Panc1 (cell line): ENCODE measurements at regions not wholly inside any gene's neighbourhood (a gene's known extent, or its start where the extent isn't known, plus 50 kb on each side); places are given as distances from the start of the nearest gene placed in this dataset.

Source experiments
- ATAC-seq: fragments of 200-7000 bp; cut with Tn5 transposase; 2 replicates; pipeline ENCODE4 v1.9.1; 2020; ENCODE audit warnings: mild to moderate bottlenecking, moderate library complexity
- BruUV-seq: library from RNA; stranded (reverse); fragments of 400-500 nt; replicated peaks from 2 replicates; lab custom pipeline; 2021; lab: Mats Ljungman, UMichigan
- CTCF ChIA-PET: fragments of 300-600 bp; sonication (Branson Sonifier 250); formaldehyde crosslinking; loops from one replicate; lab custom pipeline; 2022; ENCODE audit warnings: antibody characterized with exemption; lab: Charles Lee
- POLR2A ChIA-PET: fragments of 300-600 bp; sonication (Branson Sonifier 250); formaldehyde crosslinking; loops from one replicate; lab custom pipeline; 2022; ENCODE audit warnings: antibody characterized with exemption; lab: Charles Lee
- DNase-seq: peaks from one replicate; pipeline ENCODE4 v3.0.0-alpha.2; 2010; ENCODE audit warnings: low read depth, low spot score
- H3K27ac ChIP-seq: 2 replicates; pipeline ENCODE4 v1.5.1; 2011; ENCODE audit warnings: mild to moderate bottlenecking, low read length, inconsistent platforms
- H3K27me3 ChIP-seq: fragments of 200-500 bp; sonication (Bioruptor generic); 2 replicates; pipeline ENCODE4 v1.6.0; 2014; ENCODE audit warnings: low read length, inconsistent platforms; ENCODE audit not compliant: control insufficient read depth, insufficient read depth
- H3K36me3 ChIP-seq: fragments of 200-500 bp; sonication (Bioruptor generic); 2 replicates; pipeline ENCODE4 v1.5.1; 2014; ENCODE audit warnings: inconsistent platforms, mild to moderate bottlenecking, low read length, moderate library complexity; ENCODE audit not compliant: control insufficient read depth, insufficient read depth
- H3K4me1 ChIP-seq: 2 replicates; pipeline ENCODE4 v1.5.1; 2011; ENCODE audit warnings: inconsistent platforms, mild to moderate bottlenecking, low read length, moderate library complexity; ENCODE audit not compliant: control insufficient read depth, insufficient read depth
- H3K4me3 ChIP-seq, 2 experiments: 2 replicates each; pipeline ENCODE4 v1.5.1; 2011 to 2012; ENCODE audit warnings: low read depth in 2 of 2, low read length in 2 of 2, mild to moderate bottlenecking in 2 of 2, inconsistent platforms in 1 of 2, moderate library complexity in 1 of 2
- H3K9me3 ChIP-seq: fragments of 200-500 bp; sonication (Bioruptor generic); 2 replicates; pipeline ENCODE4 v1.5.1; 2014; ENCODE audit warnings: low read depth, mild to moderate bottlenecking, inconsistent platforms, low read length, moderate library complexity; ENCODE audit not compliant: control insufficient read depth, insufficient read depth
- POLR2AphosphoS5 ChIP-seq: IDR thresholded peaks from 2 replicates; pipeline ENCODE4 v1.6.1; 2012; ENCODE audit warnings: mild to moderate bottlenecking, low read depth, low read length, moderate library complexity
- SIN3A ChIP-seq: IDR thresholded peaks from 2 replicates; pipeline ENCODE4 v1.6.1; 2012; ENCODE audit warnings: low read depth, mild to moderate bottlenecking, low read length, moderate library complexity, borderline replicate concordance; ENCODE audit not compliant: insufficient read depth
- TCF7L2 ChIP-seq: IDR thresholded peaks from 2 replicates; pipeline ENCODE4 v1.6.1; 2011; ENCODE audit warnings: mild to moderate bottlenecking, low read depth, low read length, inconsistent platforms
- in situ Hi-C: cut with HindIII; loops from 2 replicates; pipeline ENCODE4 v1.10.0; 2016; ENCODE audit warnings: low sequenced_read_pairs, low pct_unique_long_range_greater_than_20kb
- intact Hi-C: fragments of 100-400 bp; cut with micrococcal nuclease; formaldehyde crosslinking; loops from one replicate; pipeline ENCODE4 v1.10.0; 2022; ENCODE audit not compliant: unreplicated experiment
- TF ChIP-seq, protein P1 (sequence below), 2 experiments: IDR thresholded peaks; 2 replicates each; pipeline ENCODE4 v1.6.1; 2011 to 2012; ENCODE audit warnings: low read depth in 2 of 2, control low read depth in 1 of 2, low read length in 1 of 2, mild to moderate bottlenecking in 1 of 2, moderate library complexity in 1 of 2; ENCODE audit not compliant: insufficient read depth in 1 of 2
- TF ChIP-seq, protein P2 (sequence below): fragments of 450-650 bp; IDR thresholded peaks from 2 replicates; pipeline ENCODE4 v1.5.1; 2017; ENCODE audit warnings: mild to moderate bottlenecking

GRCh38 chr13:90686442-90686841 lies 661.0 kb upstream of the MIR17HG start:
- POLR2A ChIA-PET = no interaction called here
- no peaks in the 10 kb centered on the region for H3K36me3 ChIP-seq
- no peak overlapping the region for H3K27ac ChIP-seq
- BruUV-seq = no TSS peak
- ATAC-seq (no peak), DNase-seq (no peak)
- in situ Hi-C loops (no loop called here), intact Hi-C loops (no loop called here)
- no peaks in the 10 kb centered on the region for H3K27me3 ChIP-seq
- CTCF ChIA-PET = no interaction called here
- H3K4me1 ChIP-seq = no peaks in the 10 kb centered on the region
- no peak overlapping the region for H3K4me3 ChIP-seq
- no peak for TF ChIP-seq SIN3A
- no peaks in the 10 kb centered on the region for H3K9me3 ChIP-seq

DNA sequence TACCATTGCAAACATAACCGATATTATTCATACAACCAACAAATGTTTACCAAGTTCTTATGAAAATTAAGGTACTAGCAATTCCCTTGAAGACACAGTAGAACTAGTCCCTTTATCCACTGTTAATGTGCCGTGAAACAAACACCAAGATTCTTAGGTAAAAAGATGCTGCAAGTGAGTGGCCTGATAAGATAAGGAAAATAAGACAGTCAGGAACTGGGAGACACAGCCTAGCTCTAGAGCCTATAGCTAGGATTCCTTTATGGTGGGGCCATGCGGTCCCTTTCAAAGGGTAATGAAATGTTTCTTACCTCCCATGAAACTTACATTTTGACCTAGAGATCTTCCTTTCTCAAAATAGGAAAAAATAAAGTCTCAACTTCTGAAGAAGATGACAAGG lies 658.4 kb upstream of the MIR17HG start:
- Histone ChIP-seq H3K27me3 (no peaks in the 10 kb centered on the region), H3K4me3 (no peak overlapping the region), H3K4me1 (no peaks in the 10 kb centered on the region), H3K27ac (no peak overlapping the region), H3K9me3 (no peaks in the 10 kb centered on the region), H3K36me3 (no peaks in the 10 kb centered on the region)
- no peak for DNase-seq
- ChIA-PET CTCF (no interaction called here), POLR2A (no interaction called here)
- no peak for ATAC-seq
- intact Hi-C loops = no loop called here
- TF ChIP-seq, protein P1, sequence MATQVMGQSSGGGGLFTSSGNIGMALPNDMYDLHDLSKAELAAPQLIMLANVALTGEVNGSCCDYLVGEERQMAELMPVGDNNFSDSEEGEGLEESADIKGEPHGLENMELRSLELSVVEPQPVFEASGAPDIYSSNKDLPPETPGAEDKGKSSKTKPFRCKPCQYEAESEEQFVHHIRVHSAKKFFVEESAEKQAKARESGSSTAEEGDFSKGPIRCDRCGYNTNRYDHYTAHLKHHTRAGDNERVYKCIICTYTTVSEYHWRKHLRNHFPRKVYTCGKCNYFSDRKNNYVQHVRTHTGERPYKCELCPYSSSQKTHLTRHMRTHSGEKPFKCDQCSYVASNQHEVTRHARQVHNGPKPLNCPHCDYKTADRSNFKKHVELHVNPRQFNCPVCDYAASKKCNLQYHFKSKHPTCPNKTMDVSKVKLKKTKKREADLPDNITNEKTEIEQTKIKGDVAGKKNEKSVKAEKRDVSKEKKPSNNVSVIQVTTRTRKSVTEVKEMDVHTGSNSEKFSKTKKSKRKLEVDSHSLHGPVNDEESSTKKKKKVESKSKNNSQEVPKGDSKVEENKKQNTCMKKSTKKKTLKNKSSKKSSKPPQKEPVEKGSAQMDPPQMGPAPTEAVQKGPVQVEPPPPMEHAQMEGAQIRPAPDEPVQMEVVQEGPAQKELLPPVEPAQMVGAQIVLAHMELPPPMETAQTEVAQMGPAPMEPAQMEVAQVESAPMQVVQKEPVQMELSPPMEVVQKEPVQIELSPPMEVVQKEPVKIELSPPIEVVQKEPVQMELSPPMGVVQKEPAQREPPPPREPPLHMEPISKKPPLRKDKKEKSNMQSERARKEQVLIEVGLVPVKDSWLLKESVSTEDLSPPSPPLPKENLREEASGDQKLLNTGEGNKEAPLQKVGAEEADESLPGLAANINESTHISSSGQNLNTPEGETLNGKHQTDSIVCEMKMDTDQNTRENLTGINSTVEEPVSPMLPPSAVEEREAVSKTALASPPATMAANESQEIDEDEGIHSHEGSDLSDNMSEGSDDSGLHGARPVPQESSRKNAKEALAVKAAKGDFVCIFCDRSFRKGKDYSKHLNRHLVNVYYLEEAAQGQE (IDR thresholded peaks at IDR 0.05; ENCODE audit: insufficient read depth in 1 of 2, low read depth in 2 of 2, low read length in 1 of 2) = no peak
- TF ChIP-seq POLR2AphosphoS5 = no peak
- no peak for TF ChIP-seq TCF7L2
- TF ChIP-seq SIN3A = no peak
- TF ChIP-seq, protein P2, sequence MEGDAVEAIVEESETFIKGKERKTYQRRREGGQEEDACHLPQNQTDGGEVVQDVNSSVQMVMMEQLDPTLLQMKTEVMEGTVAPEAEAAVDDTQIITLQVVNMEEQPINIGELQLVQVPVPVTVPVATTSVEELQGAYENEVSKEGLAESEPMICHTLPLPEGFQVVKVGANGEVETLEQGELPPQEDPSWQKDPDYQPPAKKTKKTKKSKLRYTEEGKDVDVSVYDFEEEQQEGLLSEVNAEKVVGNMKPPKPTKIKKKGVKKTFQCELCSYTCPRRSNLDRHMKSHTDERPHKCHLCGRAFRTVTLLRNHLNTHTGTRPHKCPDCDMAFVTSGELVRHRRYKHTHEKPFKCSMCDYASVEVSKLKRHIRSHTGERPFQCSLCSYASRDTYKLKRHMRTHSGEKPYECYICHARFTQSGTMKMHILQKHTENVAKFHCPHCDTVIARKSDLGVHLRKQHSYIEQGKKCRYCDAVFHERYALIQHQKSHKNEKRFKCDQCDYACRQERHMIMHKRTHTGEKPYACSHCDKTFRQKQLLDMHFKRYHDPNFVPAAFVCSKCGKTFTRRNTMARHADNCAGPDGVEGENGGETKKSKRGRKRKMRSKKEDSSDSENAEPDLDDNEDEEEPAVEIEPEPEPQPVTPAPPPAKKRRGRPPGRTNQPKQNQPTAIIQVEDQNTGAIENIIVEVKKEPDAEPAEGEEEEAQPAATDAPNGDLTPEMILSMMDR = no peak
- no TSS peak for BruUV-seq
- in situ Hi-C loops = no loop called here

- ATAC-seq (no peak), DNase-seq (no peak)
- Histone ChIP-seq H3K36me3 (no peaks in the 10 kb centered on the region), H3K4me3 (no peak overlapping the region), H3K9me3 (no peaks in the 10 kb centered on the region), H3K4me1 (no peaks in the 10 kb centered on the region), H3K27ac (no peak overlapping the region), H3K27me3 (no peaks in the 10 kb centered on the region)
- in situ Hi-C loops = no loop called here
- intact Hi-C loops = no loop called here
- ChIA-PET CTCF (no interaction called here), POLR2A (interaction anchor here (0.7 kb wide), 1 partner anchor 204 kb away, joined by 6 read pairs; no protein-coding TSS in a partner anchor)
- no TSS peak for BruUV-seq
- TF ChIP-seq, protein P2 = no peak
- TF ChIP-seq TCF7L2 = no peak
- TF ChIP-seq, protein P1 (IDR thresholded peaks at IDR 0.05; ENCODE audit: insufficient read depth in 1 of 2, low read depth in 2 of 2, low read length in 1 of 2) = no peak
- no peak for TF ChIP-seq SIN3A
Observed at GRCh38 chr13:90690458-90691080, 656.9 kb upstream of the MIR17HG start.
